ENCODE measurements at regions not wholly inside any gene's neighbourhood (a gene's known extent, or its start where the extent isn't known, plus 50 kb on each side); places are given as distances from the start of the nearest gene placed in this dataset.

GRCh38 chr4:14857475-14857874 lies 144.8 kb upstream of the CPEB2 start:
- no peak for TF ChIP-seq CTCF (IDR thresholded peaks at IDR 0.05; ENCODE audit: extremely low read depth, insufficient read depth, missing control alignments)
- no peak for DNase-seq (ENCODE audit: low spot score)
- in situ Hi-C loops (cut with MboI; ENCODE audit: low pct_unique_long_range_greater_than_20kb, low sequenced_read_pairs, unreplicated experiment) = no loop called here

GRCh38 chr4:14857981-14858380 lies 144.3 kb upstream of the CPEB2 start:
- no peak for TF ChIP-seq CTCF (IDR thresholded peaks at IDR 0.05; ENCODE audit: extremely low read depth, insufficient read depth, missing control alignments)
- in situ Hi-C loops (cut with MboI; ENCODE audit: low pct_unique_long_range_greater_than_20kb, low sequenced_read_pairs, unreplicated experiment) = no loop called here
- no peak for DNase-seq (ENCODE audit: low spot score)

DNA sequence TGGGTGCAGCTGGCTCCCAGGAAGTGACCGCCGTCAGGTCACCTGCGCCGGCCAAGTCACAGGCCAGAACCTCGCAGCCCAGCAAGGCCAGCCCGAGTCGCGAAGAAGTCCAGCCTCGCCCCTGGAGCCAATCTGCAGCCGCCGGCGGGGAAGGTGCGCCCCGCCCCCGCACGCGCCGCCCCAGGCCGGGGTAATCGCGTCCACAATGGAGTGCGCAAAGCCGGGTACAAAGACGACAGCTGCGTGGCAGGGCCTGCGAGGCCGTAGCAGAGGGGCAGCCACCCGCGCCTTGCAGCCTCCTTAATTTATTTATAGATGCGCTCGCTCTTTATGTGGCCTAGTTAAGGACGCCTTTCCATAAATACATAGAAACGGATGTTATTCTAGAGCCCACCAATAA lies 139.4 kb upstream of the CPEB2 start:
- in situ Hi-C loops (cut with MboI; ENCODE audit: low pct_unique_long_range_greater_than_20kb, low sequenced_read_pairs, unreplicated experiment) = no loop called here
- DNase-seq (ENCODE audit: low spot score) = no peak
- no peak for TF ChIP-seq CTCF (IDR thresholded peaks at IDR 0.05; ENCODE audit: extremely low read depth, insufficient read depth, missing control alignments)

DNA sequence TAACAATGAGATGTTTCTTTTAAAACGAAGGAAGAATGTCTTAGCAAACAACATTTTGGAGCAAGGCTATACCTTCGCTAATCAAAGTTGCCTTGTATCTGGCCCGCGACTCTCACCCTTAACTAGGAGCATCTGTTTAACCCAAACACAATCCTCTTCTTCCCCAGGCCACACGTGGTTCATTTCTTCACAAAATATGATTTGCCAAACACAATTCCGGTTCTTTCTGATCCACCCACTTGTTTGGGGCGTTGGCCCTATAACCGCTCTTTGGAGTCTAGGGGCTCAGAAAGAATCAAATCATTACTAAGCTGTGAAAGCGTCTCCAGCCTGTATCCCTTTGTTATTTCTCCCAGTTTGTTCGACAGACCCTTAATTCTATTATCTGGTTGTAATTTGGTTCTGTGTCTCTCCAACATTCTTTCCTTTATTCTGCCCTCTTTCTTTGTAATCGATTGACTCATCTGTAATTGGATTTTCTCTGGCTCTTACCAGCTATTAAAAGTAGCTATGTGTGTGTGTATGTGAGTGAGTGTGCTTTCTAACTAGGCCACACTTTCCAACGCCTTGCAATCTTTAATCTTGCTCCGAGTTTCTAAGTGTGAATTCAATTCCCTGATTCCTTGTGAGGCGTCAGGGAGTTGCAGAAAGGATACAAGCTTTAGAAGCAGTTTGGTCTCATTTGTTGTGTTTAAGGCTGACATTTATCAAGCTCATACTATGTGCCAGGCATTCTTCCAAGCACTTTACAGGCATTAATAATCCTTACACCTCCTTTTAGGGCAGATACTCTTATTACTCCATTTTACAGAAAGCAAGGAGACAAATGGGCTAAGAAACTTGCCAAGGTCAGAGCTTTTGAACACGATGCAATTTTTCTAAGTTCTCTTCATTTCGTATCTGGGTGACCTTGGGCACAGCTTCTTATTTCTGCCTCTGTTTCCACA lies 138.6 kb upstream of the CPEB2 start:
- in situ Hi-C loops (cut with MboI; ENCODE audit: low pct_unique_long_range_greater_than_20kb, low sequenced_read_pairs, unreplicated experiment) = no loop called here
- no peak for DNase-seq (ENCODE audit: low spot score)
- no peak for TF ChIP-seq CTCF (IDR thresholded peaks at IDR 0.05; ENCODE audit: extremely low read depth, insufficient read depth, missing control alignments)

DNA sequence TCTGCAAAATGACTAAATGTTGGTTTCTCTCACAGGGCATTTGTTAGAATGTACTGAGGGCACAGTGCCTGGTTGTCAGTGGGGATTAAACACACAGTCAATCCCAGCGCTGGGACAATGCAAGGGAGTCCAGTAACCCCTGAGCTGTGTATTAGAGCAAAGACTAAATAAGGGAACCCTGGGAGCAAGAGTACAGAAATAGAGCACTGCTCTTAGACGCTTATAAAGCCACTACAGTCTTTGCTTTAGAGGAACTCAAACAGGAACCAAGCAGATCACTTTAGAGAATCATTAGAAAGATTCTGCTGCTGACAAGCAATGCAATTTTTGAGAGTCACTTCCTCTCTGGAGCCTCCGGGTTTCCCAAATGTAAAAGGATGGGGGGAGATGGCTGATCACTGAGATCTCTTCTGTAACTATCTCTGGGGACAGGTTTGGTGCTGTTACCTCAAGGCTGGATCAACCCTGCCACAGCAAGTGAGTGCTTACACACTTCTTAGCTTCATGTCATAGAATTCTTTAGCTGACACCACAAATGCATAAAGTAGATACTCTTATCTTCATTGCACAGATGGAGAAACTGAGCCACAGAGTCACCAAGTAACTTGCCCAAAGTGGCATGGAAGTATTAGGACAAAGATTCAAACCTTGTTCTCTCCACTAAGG lies 137.8 kb upstream of the CPEB2 start:
- TF ChIP-seq CTCF (IDR thresholded peaks at IDR 0.05; ENCODE audit: extremely low read depth, insufficient read depth, missing control alignments) = no peak
- DNase-seq (ENCODE audit: low spot score) = peak; percentile 34
- in situ Hi-C loops (cut with MboI; ENCODE audit: low pct_unique_long_range_greater_than_20kb, low sequenced_read_pairs, unreplicated experiment) = no loop called here

- TF ChIP-seq CTCF (IDR thresholded peaks at IDR 0.05; ENCODE audit: extremely low read depth, insufficient read depth, missing control alignments) = no peak
- in situ Hi-C loops (cut with MboI; ENCODE audit: low pct_unique_long_range_greater_than_20kb, low sequenced_read_pairs, unreplicated experiment) = no loop called here
- DNase-seq (ENCODE audit: low spot score) = no peak
These were observed 137.3 kb upstream of the CPEB2 start for GRCh38 chr4:14865031-14865366.
